PC-3 (cell line): ENCODE measurements at regions not wholly inside any gene's neighbourhood (a gene's known extent, or its start where the extent isn't known, plus 50 kb on each side); places are given as distances from the start of the nearest gene placed in this dataset.

ENCODE experiments used
- CTCF ChIP-seq: fragments of 300-600 bp; sonication (generic); conservative IDR thresholded peaks from 2 replicates; pipeline ENCODE4 v1.5.1; 2017; ENCODE audit warnings: antibody characterized with exemption, low read depth, mild to moderate bottlenecking, low read length
- EZH2 ChIP-seq: fragments of 300-600 bp; sonication (generic); IDR thresholded peaks from one replicate; pipeline ENCODE4 v1.6.1; 2017; ENCODE audit warnings: antibody characterized with exemption, mild to moderate bottlenecking, low read length; ENCODE audit not compliant: unreplicated experiment
- EZH2phosphoT487 ChIP-seq: fragments of 300-600 bp; sonication (generic); IDR thresholded peaks from 2 replicates; pipeline ENCODE4 v1.6.1; 2018; ENCODE audit warnings: mild to moderate bottlenecking, antibody characterized with exemption, low read length, borderline replicate concordance

- TF ChIP-seq EZH2 (no peak), CTCF (no peak), EZH2phosphoT487 (no peak)
Observed at GRCh38 chr2:5227062-5227699, 465.0 kb upstream of the SOX11 start.
